Osteoblast (primary cell): ENCODE measurements at regions not wholly inside any gene's neighbourhood (a gene's known extent, or its start where the extent isn't known, plus 50 kb on each side); places are given as distances from the start of the nearest gene placed in this dataset.

Experiments used
- DNase-seq: peaks from one replicate; pipeline ENCODE4 v3.0.0; 2011; ENCODE audit warnings: low spot score, mixed read lengths; ENCODE audit not compliant: insufficient read length; ENCODE audit errors: missing footprints
- H2AFZ ChIP-seq: 2 replicates; pipeline ENCODE4 v1.6.0; 2011; ENCODE audit warnings: mild to moderate bottlenecking, low read length
- H3K27ac ChIP-seq: 2 replicates; pipeline ENCODE4 v1.5.1; 2011; ENCODE audit warnings: mild to moderate bottlenecking, low read depth, low read length, moderate library complexity
- H3K27me3 ChIP-seq: 2 replicates; pipeline ENCODE4 v1.6.0; 2012; ENCODE audit warnings: mild to moderate bottlenecking, control low read depth, inconsistent platforms, low read length, moderate library complexity; ENCODE audit not compliant: insufficient read depth
- H3K36me3 ChIP-seq: 2 replicates; pipeline ENCODE4 v1.5.1; 2011; ENCODE audit warnings: mild to moderate bottlenecking, low read length, control low read depth, moderate library complexity; ENCODE audit not compliant: insufficient read depth
- H3K4me1 ChIP-seq: 2 replicates; pipeline ENCODE4 v1.5.1; 2011; ENCODE audit warnings: mild to moderate bottlenecking, low read length, control low read depth, moderate library complexity; ENCODE audit not compliant: insufficient read depth
- H3K4me2 ChIP-seq: 2 replicates; pipeline ENCODE4 v1.6.0; 2011; ENCODE audit warnings: mild to moderate bottlenecking, low read length; ENCODE audit not compliant: insufficient read depth
- H3K4me3 ChIP-seq: fragments of 200-600 bp; sonication (generic); 3 replicates; pipeline ENCODE4 v1.5.1; 2012; ENCODE audit warnings: mild to moderate bottlenecking, low read length, inconsistent platforms; ENCODE audit not compliant: insufficient read depth
- H3K79me2 ChIP-seq: 2 replicates; pipeline ENCODE4 v1.6.0; 2012; ENCODE audit warnings: mild to moderate bottlenecking, low read length, control low read depth, inconsistent platforms; ENCODE audit not compliant: insufficient read depth
- H3K9me3 ChIP-seq: 2 replicates; pipeline ENCODE4 v1.5.1; 2011; ENCODE audit warnings: low read depth, low read length, control low read depth
- H4K20me1 ChIP-seq: 2 replicates; pipeline ENCODE4 v1.6.0; 2012; ENCODE audit warnings: mild to moderate bottlenecking, low read length, control low read depth; ENCODE audit not compliant: insufficient read depth
- TF ChIP-seq, protein P1 (sequence below): IDR thresholded peaks from 2 replicates; pipeline ENCODE4 v1.5.1; 2011; ENCODE audit warnings: mild to moderate bottlenecking, low read depth, low read length, moderate library complexity; ENCODE audit errors: extremely low read depth

DNA sequence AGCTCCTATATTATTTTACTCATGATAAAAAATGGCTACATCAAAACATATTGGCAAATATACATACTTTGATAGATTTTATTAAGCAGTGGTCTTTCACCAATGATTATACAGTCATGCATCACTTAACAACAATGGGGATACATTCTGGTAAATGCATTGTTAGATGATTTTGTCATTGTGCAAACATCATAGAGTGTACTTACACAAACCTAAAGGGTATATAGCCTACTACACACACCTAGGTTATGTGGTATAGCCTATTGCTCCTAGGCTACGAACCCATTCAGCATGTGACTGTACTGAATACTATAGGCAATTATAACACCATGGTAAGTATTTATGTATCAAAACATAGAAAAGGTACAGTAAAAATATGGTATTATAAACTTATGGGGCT, 98.9 kb upstream of the IL6 start:
- Histone ChIP-seq H3K4me3 (no peak overlapping the region), H3K4me2 (no peak overlapping the region), H3K79me2 (no peaks in the 10 kb centered on the region), H3K4me1 (peaks cover 37% of the 10 kb centered on the region), H3K36me3 (no peaks in the 10 kb centered on the region), H2AFZ (no peak overlapping the region), H3K9me3 (no peaks in the 10 kb centered on the region), H4K20me1 (no peaks in the 10 kb centered on the region), H3K27me3 (no peaks in the 10 kb centered on the region), H3K27ac (peak overlapping the region; percentile 64)
- TF ChIP-seq, protein P1, sequence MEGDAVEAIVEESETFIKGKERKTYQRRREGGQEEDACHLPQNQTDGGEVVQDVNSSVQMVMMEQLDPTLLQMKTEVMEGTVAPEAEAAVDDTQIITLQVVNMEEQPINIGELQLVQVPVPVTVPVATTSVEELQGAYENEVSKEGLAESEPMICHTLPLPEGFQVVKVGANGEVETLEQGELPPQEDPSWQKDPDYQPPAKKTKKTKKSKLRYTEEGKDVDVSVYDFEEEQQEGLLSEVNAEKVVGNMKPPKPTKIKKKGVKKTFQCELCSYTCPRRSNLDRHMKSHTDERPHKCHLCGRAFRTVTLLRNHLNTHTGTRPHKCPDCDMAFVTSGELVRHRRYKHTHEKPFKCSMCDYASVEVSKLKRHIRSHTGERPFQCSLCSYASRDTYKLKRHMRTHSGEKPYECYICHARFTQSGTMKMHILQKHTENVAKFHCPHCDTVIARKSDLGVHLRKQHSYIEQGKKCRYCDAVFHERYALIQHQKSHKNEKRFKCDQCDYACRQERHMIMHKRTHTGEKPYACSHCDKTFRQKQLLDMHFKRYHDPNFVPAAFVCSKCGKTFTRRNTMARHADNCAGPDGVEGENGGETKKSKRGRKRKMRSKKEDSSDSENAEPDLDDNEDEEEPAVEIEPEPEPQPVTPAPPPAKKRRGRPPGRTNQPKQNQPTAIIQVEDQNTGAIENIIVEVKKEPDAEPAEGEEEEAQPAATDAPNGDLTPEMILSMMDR: no peak
- DNase-seq: no peak

DNA sequence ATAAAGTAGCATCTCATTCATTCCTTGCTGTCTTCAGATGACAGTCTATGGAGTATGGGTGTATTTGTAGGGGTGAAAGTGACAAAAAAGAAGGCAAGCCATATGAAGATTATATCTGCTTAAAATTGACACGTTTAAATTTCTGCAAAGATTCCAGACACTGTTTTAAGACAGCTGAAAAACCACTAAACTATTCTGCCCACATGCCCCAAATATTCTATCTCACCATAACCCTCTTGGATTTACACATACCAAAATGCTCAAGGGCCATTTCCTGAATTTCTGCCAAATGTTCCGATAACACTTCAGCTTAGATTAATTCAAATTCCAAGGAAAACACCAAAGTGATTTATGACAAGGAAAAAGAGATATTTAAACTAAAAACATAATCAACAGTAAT, 99.9 kb upstream of the IL6 start:
- Histone ChIP-seq H3K4me2 (peak overlapping the region; percentile 34), H3K27ac (peak overlapping the region; percentile 64), H3K4me3 (no peak overlapping the region), H3K9me3 (no peaks in the 10 kb centered on the region), H3K27me3 (no peaks in the 10 kb centered on the region), H3K36me3 (no peaks in the 10 kb centered on the region), H4K20me1 (no peaks in the 10 kb centered on the region), H2AFZ (no peak overlapping the region), H3K79me2 (no peaks in the 10 kb centered on the region), H3K4me1 (peaks cover 30% of the 10 kb centered on the region)
- DNase-seq: no peak
- TF ChIP-seq, protein P1: no peak

DNA sequence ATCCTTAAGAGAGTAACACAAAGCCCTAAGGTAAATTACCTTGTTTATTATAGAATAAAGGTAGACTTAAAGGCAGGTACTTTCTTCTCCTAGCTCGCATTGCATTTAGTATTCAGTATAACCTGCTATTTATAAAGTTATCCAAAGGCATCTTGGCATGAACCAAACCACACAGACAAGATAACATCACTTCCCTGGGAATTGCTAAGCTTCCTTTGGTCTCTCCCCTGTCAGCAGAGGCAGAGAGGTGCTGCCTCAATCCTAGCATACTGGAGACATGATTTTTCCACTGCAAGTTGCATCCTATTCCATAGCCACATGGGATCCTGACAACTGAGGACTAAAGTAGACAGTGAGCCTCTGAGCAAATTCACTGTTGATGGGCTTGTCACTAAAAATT, 101.7 kb upstream of the IL6 start:
- Histone ChIP-seq H3K4me1 (peaks cover 17% of the 10 kb centered on the region), H3K27me3 (no peaks in the 10 kb centered on the region), H3K36me3 (no peaks in the 10 kb centered on the region), H3K9me3 (no peaks in the 10 kb centered on the region), H3K27ac (no peak overlapping the region), H3K4me3 (no peak overlapping the region), H3K4me2 (no peak overlapping the region), H3K79me2 (no peaks in the 10 kb centered on the region), H4K20me1 (no peaks in the 10 kb centered on the region), H2AFZ (no peak overlapping the region)
- TF ChIP-seq, protein P1: no peak
- DNase-seq: no peak

GRCh38 chr7:22624781-22625180, 102.2 kb upstream of the IL6 start:
- Histone ChIP-seq H3K79me2 (no peaks in the 10 kb centered on the region), H3K4me3 (no peak overlapping the region), H4K20me1 (no peaks in the 10 kb centered on the region), H2AFZ (no peak overlapping the region), H3K4me2 (no peak overlapping the region), H3K27ac (no peak overlapping the region), H3K4me1 (peaks cover 17% of the 10 kb centered on the region), H3K9me3 (no peaks in the 10 kb centered on the region), H3K27me3 (no peaks in the 10 kb centered on the region), H3K36me3 (no peaks in the 10 kb centered on the region)
- DNase-seq: no peak
- TF ChIP-seq, protein P1: no peak
